ENCODE measurements at regions not wholly inside any gene's neighbourhood (a gene's known extent, or its start where the extent isn't known, plus 50 kb on each side); places are given as distances from the start of the nearest gene placed in this dataset.

GRCh38 chr5:67617051-67617450 is 420.5 kb upstream of the CD180 start:
- no peak for TF ChIP-seq CTCF (conservative IDR thresholded peaks at IDR 0.05)
- H3K27ac ChIP-seq: no peak overlapping the region

GRCh38 chr5:67612961-67613360 is 416.4 kb upstream of the CD180 start:
- H3K27ac ChIP-seq: no peak overlapping the region
- TF ChIP-seq CTCF (conservative IDR thresholded peaks at IDR 0.05): no peak

GRCh38 chr5:67610186-67610912 is 413.8 kb upstream of the CD180 start:
- H3K27ac ChIP-seq: no peak overlapping the region
- no peak for TF ChIP-seq CTCF (conservative IDR thresholded peaks at IDR 0.05)

- no peak for TF ChIP-seq CTCF (conservative IDR thresholded peaks at IDR 0.05)
- no peak overlapping the region for H3K27ac ChIP-seq
These were observed 411.4 kb upstream of the CD180 start for GRCh38 chr5:67607958-67608357.

- H3K27ac ChIP-seq: no peak overlapping the region
- TF ChIP-seq CTCF (conservative IDR thresholded peaks at IDR 0.05): no peak
These were observed 410.0 kb upstream of the CD180 start for GRCh38 chr5:67606586-67606947.

- TF ChIP-seq CTCF (conservative IDR thresholded peaks at IDR 0.05): no peak
- no peak overlapping the region for H3K27ac ChIP-seq
These were observed 409.4 kb upstream of the CD180 start for GRCh38 chr5:67605730-67606585.

GRCh38 chr5:67591491-67591890 is 394.9 kb upstream of the CD180 start:
- H3K27ac ChIP-seq: no peak overlapping the region
- TF ChIP-seq CTCF (conservative IDR thresholded peaks at IDR 0.05): no peak

Data from VCaP (cell line).